GM18511 (cell line): ENCODE measurements at regions not wholly inside any gene's neighbourhood (a gene's known extent, or its start where the extent isn't known, plus 50 kb on each side); places are given as distances from the start of the nearest gene placed in this dataset.
"Not testable (repeated sequence)": the region's sequence is repeated elsewhere in the genome, so short reads cannot be mapped to it uniquely, and the experiment has no call there.

Experiments
- ATAC-seq: cut with Tn5 transposase; IDR thresholded peaks from one replicate; pipeline ENCODE4 v1.9.1; 2021; ENCODE audit warnings: mild to moderate bottlenecking, moderate library complexity; ENCODE audit not compliant: unreplicated experiment

DNA sequence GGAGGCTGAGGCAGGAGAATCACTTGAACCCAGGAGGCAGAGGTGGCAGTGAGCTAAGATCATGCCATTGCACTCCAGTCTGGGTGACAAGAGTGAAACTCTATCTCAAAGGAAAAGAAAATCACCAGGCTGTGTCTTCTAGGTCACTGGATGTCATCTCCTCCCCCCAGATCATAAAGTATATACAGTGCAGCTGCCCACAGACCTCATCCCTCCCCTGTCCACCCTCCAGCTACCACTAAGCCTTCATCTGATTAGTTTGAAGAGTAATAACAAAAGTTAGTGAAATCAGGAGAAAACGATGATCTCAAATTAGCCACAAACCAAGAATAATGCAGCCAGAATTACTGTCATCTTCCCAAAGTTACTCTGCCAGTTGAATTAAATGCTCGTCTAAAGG, 117.2 kb downstream of the ZNF22 start:
- ATAC-seq = not testable (repeated sequence)

DNA sequence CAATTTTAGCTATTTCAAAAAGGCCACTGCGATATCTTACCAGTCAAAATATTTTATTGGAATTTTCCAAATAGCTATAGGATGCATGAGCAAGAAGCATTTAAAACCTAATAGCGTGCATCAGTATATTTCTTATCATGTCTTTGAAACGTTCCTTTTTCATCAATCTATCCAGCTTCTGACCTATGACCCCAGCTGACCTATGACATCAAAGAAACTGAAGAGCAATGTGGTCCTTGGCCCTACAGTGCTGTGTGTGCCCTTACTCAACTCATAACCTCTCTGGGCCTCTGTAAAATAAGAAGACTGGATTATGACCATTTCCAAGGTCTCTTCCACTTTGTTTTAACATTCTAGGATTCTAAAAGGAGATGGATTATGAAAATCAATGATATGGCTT, 118.2 kb downstream of the ZNF22 start:
- no peak for ATAC-seq

DNA sequence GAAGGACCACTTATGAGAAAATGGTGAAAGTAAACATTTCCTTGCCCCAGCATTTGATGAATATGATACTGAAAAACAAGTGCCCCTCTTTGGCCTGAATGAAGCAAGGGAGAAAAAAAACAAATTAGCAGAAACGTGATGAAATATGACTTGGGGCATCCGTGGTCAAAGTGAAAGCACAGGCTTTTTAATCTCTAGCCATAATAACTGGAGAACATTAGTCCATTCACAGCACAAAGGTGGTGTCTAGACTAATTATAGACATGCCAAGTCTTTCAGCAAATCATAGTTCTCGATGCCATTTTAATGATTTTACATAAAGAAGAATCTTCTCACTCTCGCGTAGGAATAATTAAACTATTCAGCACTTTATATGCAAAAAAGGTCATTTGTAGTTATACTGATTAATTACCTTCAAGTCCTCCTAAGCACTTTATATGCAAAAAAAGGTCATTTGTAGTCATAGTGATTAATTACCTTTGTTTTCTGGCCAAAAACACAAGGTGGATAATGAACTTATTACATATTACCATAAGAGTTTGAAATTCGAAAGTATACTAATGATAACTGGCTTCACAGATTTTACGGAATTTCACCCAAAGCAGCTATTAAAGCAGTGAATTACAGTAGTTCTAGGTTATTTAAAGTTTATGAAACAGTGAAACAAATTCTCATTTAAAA, 121.6 kb downstream of the ZNF22 start:
- not testable (repeated sequence) for ATAC-seq

DNA sequence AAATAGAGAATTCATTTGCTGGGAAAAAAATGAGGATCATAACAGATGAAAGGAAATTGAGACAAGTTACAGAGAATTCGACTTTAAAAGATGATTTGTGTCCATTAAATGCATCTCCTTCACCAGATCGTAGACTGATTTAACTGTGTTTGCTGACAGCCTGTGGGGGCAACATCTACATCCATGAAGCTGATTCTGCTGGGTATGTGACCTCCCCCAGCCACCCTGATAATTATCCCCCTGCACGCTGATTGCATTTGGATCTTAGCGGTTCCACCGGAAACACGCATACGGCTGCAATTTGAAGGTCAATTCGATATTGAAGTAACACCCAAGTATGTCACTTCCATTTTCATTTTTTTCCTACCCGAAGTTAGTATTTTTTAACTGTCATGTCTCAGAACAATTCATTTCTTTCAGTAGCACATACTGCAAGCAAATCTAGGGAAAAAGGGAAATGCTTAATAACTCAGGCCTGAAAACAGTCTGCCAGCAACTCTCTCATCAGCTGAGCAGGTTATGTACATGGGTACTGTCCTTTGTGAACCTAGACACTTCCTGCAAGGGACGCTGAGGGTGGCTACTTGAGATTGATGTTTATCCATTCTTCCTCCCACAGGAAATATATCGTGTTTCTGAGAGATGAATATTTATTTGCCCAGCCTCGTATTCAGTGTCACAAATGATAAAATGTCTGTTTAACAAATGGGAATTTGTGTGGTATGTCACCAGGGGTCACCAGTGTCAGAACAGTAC, 134.9 kb downstream of the ZNF22 start:
- ATAC-seq = no peak

DNA sequence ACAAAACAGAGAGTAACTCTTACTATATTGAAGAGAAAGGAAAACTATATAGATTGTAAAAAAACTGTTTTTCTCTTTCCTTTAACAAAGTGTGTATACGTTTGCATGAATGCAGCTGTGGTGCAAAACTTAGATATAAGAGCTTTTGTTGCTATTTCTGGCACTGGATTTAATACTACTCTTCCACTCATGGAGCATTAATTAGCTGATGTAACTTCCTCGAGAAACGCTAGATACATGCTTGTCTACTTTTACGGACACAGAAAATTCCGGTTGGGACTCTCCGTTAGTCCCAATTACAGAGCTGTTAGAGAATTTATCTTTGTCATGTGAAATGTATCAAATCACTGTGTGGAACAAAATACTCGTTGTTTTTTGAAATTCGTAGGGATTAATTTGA, 135.5 kb downstream of the ZNF22 start:
- ATAC-seq = no peak

DNA sequence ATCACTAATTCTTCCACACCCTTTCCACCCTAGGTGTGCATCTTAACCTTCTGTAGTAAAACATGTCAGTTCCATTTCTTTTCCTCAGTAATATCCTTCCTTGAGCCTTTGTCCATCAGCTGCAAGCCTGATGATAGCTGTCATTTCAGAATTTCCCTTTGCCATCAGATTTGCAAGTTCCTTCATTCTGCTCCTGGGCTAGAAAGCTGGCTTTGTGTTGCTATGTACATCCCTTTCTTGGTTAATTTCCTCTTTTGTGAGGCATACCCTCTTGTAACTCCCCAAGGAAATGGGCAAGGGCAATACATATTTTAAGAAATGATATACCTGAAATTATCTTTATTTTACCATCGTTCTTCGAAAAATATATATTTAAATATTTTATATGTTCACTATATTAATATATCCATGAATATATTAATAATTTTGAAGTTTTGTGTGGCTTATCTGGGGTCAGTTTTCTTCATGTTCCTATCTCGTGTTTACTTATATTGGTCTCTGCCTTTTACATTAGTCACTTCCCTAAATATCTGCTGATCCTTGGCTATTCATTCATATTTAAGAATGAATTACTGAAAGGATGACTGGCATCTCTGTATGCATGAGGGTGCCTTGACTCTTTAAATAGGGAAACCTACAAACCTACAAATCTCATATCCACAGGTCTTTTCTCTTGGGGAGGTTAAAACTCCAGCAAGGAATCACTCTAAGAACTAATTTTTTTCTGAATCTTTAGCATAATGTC, 143.8 kb downstream of the ZNF22 start:
- ATAC-seq = no peak

DNA sequence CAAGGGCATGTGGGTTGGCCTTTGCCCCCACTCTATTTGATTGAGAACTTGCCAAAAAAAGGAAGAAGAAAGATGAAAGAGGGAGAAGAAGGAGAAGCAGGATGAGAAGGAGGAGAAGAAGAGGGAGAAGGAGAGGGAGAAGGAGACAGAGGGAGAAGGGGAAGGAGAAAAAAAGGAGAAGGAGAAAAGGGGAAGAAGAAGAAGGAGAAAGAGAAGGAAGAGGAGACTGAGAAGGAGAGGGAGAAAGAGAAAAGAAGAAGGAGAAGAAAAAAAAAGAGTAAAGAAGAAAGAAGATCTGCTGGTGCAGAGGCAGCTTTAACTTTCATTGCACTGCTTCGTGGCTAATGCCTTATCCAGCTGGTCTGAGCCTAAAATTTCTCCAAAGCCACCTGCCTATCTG, 144.4 kb downstream of the ZNF22 start:
- ATAC-seq = not testable (repeated sequence)

DNA sequence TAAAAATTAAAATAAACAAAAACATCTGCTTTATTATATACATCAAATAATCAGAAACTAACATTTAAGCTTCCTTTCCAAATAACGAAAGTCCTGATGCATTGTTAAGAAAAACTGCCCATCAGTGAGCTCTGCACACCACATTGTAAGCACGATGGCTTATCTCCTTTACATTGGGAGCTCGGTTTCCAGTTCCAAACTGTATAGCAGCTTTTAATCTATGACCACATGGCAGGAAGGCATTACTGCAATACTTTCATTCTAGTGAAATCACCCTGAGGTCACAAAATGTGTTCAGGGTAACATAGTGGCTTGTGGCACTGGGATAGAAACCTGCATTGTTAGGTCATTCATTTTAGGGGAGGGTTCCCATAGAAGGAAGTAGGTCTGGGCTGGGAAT, 146.3 kb downstream of the ZNF22 start:
- no peak for ATAC-seq

DNA sequence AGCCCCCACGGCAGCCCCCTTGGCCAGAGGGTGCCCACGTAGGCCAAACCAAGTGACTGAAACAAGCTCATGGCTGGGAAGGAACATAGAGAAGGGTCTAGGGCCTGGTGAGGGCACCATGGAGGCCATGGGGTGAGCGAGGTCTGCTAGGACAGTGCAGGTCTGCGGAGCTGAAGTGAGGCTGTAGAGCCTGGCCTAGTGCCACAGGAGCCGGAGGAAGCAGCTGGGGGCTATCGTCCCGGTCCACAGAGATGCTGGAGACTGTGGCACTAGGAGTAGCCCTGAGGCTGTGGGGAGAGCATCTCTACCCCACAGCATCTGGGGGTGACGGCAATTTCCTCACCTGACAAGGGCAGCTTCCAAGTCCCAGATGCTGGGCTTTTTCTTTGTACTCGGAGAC, 150.3 kb downstream of the ZNF22 start:
- no peak for ATAC-seq

DNA sequence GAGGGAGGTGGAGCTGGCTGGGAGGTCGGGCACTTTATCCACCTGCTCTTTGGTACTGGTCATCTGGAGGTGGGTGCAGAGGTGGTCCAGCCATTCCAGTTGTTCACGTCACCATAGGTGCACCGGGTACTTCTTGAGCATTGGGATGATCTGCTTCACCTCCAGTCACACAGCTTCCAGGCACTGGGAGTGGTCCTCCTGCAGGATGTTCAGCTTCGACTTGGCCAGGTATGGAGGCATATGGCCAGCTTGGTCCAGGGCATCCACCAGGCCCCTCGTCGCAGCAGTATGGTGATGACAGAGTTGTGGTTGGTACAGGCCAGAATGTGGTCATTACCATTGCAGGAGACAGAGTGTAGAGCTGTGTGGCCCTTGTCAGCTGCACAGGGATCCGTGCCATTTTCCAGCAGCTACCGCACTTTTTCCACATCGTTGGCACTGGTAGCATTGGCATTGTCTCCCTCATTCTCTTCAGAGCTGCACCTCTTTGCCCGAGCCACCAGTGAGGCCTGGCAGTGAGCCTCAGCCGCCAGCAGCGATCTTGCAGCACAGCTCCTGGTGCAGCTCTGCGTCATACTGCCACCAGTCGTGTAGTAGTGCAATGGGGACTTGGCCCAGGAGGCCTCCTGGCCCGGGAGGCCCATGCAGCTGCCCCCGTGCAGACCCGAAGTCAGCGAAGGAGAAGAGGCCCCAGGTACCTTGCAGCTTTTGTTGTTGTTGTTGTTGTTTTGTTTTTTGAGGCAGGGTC, 150.9 kb downstream of the ZNF22 start:
- no peak for ATAC-seq

DNA sequence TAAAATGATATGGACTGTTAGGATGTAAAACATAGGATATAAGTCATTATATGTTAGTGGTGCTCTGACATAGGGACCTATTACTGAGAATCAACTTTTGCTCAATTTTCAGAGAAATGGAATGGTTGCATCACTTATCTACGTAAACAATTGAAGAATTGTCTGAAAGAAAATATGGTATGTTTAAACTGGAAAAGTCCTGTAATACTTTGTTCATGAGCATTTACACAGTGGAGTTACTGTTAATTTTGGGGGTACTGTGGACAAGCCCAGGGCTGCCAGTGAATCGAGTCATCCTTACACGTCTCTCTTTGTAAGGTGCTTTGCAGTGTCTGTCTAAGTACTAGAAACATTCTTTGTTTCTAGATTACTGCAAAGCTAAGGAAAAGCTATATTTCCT, 152.0 kb downstream of the ZNF22 start:
- no peak for ATAC-seq

DNA sequence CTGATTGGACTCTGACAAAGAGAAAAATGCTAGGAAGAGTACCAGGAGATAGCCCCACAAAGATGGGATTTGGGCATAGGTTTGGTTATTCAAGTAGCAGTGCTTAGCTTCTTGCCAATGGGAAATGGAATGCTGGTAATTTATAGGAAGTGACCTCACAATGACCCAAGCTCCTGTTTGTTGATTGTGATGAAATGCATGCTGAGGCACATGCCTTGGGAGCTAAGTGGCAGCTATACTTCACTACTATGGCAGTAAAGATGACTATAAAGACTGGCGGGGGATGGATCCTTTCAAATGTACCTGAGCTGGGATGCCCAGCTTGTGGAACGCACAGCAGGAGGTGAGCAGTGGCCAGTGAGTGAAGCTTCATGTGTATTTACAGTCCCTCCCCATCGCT, 153.8 kb downstream of the ZNF22 start:
- no peak for ATAC-seq

DNA sequence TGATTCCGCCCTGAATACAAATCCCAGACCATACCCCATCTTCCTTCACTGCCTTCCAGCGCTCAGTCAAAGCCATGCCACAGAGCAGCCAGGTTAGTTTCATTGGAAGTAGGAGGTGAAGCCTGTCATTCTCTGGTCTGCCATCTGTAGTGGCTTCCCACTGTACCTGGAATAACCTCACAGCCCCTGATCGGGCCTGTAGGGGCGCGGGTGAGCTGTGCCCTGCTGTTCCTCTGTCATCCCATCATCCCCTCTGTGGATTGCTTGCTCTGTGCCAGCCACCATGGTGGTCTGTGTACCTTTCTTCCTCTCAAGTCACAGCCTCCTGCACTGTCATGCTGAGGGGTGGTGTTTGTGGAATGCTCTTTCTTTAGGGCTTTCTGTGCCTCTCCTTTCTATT, 155.1 kb downstream of the ZNF22 start:
- no peak for ATAC-seq

DNA sequence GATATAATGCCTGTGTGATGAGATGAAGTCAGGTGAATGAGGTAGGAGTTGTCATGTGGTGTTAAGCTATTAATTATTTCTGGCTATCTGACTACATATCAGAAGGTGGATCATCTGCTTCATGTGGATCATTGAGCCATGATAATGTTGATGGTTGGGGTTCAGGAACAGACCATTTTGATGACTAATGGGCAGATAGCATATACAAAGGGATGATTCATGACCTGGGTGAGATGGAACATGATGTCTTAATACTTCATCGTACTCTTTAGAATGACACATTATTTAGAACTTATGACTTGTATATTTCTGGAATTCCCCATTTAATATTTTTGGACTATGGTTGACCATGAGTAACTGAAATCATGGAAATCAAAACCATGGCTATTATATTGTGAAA, 155.1 kb downstream of the OR13A1 start:
- ATAC-seq = no peak

DNA sequence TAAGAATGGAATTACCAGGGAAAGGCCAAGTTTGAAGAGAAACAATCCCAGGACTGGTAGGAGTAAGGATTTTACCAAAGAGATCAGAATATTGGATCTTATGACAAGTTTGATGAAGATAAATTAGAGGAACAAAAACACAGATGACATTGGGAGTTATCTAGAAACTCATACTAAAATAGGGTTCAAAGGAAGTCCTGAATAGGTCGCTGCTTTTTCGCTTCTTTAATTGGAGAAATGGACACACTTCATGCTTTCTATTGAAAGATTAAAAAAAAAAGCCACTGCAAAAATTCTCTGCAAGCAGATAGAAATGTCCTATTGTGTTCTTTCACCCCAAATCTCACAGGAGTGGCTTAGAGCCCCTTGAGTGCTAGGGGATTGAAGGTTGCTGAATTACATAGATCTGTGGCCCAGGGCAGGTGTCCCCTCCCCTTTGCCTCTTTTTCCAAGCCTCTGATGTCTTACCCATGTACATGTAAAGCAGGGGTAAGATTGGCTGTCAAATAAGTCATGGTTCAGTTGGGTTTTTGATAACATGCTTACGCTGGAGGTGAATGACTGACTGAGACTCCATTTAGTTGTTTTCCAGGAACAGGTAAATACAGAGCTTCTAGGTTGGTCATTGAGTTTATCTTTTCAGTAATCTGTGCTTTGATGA, 152.0 kb downstream of the OR13A1 start:
- ATAC-seq = no peak

DNA sequence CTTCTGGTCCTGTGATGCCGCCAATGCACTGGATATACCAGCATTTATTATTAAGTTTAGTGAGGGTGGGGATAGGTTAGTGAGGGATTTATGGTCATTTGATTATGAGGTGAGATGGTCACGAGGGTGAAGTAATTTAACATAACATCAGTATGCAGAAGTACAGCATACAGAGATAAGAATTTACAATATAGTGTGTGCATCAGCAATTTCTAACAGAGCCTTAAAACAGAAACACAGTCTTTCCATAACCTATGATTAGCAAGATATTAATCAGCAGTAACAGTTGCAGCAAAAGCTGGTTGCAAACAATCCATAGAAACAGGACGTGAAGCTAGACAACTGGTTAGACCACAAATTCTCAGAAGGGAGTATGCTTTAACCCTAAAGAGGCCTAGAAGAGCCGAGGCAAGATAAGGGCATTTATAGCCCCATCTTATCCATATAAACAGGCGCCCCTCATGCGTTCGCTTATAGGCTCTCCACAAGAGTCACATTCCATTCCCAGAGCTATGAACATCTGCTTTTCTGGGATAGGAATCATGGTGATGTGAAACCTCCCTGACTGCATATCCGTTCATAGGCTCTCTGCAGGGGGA, 139.8 kb downstream of the OR13A1 start:
- ATAC-seq = not testable (repeated sequence)

DNA sequence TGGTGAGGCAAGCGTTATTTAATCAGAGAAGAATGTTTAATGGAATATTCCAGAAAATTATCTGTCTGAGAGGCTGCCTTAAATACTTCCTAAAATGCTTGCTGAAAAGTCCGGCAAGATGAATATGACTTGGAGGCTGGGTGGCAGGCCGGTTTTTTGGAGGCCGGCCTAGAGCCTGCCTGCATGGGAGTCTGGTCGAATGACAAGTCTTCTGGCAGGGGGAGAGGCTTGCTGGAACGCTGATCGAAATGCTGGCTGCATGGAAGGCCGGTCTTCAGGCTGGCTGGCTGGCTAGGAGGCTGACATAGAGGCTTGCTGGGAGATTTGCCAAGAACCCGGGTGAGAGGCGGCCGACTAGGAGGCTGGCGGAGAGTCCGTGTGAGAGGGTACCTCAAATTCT, 135.7 kb downstream of the OR13A1 start:
- no peak for ATAC-seq

DNA sequence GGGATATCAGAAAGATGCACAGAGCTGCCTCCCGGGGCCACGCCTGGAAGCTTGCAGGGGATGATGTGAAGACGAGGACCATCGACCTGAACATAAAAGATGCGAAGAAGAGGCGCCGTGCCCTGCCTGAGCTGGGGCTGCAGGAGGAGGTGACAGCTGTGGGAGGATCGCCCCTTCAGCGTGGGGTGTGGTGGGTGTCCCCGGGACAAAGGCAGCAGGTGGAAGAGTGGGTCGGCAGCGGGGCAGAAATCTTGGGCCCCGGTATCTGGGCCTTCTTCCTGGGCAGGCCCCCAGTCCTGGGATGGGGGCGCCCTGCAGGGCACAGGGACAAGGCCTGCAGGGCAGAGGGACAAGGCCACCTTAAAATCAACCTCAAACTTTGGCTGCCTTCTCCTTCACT, 134.9 kb downstream of the OR13A1 start:
- no peak for ATAC-seq

DNA sequence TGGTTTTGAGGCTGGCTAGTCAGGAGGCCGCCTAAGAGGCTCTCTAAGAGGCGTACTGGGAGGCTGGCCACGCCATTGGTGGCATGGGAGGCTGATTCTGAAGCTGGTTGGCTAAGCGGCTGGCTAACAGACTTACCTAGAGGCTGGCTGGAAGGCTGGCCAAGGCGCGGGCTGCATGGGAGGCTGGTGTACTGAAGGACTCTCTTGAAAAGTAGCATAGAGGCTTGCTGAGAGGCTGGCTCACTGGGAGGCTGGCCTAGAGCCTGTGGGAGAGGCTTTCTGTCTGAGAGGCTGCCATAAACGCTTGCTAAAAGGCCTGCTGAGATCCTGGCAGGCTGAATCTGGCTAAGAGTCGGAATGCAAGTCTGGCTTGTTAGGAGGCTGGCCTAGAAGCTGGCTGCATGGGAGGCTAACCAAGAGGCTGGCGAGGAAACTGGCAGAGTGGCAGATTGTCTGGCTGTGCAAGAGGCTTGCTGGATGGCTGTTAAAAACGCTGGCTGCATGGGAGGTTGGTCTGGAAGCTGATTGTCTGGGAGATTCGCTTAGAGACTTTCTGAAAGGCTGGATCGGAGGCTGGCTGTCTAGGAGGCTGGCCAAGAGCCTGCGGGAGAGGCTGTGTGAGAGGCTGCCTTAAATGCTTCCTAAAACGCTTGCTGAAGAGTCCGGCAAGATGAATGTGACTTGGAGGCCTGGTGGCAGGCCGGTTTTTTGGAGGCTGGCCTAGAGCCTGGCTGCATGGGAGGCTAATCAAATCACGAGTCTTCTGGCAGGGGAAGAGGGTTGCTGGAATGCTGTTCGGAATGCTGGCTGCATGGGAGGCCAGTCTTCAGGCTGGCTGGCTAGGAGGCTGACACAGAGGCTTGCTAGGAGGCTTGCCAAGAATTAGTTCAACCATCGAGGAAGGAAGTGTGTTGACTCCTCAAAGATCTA, 134.2 kb downstream of the OR13A1 start:
- no peak for ATAC-seq
